Epithelial cell of proximal tubule (primary cell): ENCODE measurements at regions not wholly inside any gene's neighbourhood (a gene's known extent, or its start where the extent isn't known, plus 50 kb on each side); places are given as distances from the start of the nearest gene placed in this dataset.
"Not testable (repeated sequence)": the region's sequence is repeated elsewhere in the genome, so short reads cannot be mapped to it uniquely, and the experiment has no call there.

ENCODE experiments used
- DNase-seq: peaks from one replicate; pipeline ENCODE4 v3.0.0-alpha.2; 2011; ENCODE audit warnings: low read depth
- H3K4me3 ChIP-seq: 2 replicates; pipeline ENCODE4 v1.5.1; 2011; ENCODE audit warnings: low read depth, mild to moderate bottlenecking, low read length
- TF ChIP-seq, protein P1 (sequence below): conservative IDR thresholded peaks from 2 replicates; pipeline ENCODE4 v1.5.1; 2012; ENCODE audit warnings: low read depth, mild to moderate bottlenecking, low read length

DNA sequence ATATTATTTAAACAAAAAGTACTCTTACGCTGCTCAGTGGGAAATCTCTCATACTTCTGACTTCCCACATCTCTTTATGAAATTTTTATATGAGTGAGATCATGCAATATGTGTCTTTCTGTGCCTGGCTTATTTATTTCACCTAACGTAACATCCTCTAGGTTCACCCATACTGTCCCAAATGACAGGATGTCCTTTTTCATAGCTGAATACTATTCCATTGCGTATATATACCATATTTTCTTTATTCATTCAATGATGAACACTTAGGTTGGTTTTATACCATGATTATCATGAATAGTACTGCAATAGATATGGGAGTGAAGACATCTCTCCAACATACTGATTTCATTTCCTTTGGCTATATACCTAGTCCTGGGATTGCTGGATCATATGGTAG lies 57.8 kb upstream of the TPP2 start:
- DNase-seq: no peak
- no peak overlapping the region for H3K4me3 ChIP-seq
- TF ChIP-seq, protein P1, sequence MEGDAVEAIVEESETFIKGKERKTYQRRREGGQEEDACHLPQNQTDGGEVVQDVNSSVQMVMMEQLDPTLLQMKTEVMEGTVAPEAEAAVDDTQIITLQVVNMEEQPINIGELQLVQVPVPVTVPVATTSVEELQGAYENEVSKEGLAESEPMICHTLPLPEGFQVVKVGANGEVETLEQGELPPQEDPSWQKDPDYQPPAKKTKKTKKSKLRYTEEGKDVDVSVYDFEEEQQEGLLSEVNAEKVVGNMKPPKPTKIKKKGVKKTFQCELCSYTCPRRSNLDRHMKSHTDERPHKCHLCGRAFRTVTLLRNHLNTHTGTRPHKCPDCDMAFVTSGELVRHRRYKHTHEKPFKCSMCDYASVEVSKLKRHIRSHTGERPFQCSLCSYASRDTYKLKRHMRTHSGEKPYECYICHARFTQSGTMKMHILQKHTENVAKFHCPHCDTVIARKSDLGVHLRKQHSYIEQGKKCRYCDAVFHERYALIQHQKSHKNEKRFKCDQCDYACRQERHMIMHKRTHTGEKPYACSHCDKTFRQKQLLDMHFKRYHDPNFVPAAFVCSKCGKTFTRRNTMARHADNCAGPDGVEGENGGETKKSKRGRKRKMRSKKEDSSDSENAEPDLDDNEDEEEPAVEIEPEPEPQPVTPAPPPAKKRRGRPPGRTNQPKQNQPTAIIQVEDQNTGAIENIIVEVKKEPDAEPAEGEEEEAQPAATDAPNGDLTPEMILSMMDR: no peak

DNA sequence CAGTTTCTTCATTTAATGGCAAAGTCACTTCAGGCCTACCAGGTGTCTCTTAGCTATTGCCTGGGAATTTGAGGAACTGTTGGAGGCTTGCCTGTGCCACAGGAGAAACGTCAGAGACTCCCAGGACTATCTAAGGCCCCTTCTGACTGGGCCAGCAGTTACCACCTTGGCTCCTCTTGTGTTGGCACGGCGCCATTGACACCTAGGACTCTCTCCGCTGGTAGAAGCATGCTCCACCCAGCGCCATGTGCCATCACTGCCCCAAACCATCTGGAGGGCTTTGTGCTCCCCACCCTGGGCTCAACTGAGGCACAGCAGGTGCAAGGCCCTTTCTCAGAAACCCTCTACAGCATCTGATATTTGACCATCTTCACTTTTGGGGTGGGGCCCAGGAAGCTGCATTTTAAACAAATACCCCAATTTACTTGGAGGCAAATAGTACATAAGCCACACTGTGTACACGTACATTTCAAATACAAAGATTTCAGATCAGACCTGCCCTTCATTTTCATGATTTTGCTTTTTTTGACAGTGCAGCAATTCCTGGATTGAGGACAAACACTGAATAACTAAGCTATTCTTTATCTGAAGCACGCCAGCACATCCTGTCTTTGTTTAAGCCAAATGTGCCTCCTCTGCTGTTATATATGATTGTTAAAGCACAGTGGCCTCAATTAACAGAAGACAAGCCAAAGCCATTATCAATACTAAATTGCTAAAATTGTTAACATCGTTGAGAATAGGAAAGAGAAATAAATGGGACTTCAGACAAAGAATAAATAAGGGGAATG lies 59.9 kb upstream of the TPP2 start:
- no peak overlapping the region for H3K4me3 ChIP-seq
- TF ChIP-seq, protein P1: no peak
- no peak for DNase-seq

DNA sequence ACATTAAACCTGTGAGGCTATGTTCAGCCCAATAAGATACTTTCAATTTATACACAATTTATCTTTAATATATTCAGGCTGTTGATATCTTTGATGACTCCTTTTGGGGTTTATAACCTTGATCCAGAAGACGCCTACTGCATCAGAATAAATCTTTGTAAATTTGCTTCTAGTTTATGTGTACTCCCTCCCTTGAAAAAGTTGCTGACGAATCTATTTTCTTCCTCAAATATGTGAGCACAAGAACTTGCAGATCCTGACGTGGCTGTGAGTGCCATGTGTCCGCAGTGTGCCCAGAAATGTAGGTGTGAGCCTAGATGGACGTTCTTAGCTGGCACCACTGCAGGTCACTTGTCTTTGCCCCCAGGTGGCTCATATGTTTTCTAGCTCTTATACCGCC lies 60.6 kb upstream of the TPP2 start:
- TF ChIP-seq, protein P1: no peak
- H3K4me3 ChIP-seq: no peak overlapping the region
- DNase-seq: no peak

DNA sequence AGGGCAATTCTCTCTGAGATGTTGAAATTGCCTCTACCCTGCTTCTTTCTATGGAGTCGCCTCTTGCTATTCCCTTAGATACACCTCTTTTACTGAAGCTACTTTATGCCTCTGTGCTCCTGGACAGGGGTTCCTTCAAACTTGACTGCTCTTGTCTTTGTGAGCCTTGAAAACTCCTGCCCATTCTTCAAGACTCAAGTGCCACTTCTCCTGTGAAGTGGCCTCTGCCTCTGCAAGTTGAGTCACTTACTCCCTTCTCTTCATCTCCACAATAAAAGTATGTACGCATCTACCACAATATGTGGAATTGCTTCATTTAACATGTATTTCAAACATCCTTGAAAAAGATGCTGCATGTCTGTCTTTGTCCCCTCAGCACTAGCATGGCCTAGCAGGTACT lies 66.0 kb upstream of the TPP2 start:
- TF ChIP-seq, protein P1: no peak
- no peak overlapping the region for H3K4me3 ChIP-seq
- DNase-seq: no peak

GRCh38 chr13:102522251-102522650 lies 74.5 kb upstream of the TPP2 start:
- DNase-seq, H3K4me3 ChIP-seq: not testable (repeated sequence)

DNA sequence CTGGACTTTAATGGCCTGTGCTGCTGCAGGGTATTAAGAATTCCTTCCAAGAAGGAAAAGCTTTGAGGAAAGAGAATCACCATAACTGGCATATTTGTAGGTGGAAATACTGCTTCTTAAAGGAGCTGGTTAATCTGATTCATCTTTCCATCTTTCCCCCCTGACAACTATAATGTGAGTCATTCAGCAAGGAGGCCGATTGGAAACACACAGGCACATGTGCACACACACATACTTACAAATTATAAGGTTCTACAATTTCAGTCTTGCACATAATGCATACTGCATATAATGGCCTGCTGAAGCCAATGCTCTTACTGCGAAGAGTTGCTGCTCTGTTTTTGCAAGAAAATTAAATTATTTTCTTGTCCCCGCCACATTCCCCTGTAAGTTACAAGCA lies 78.8 kb upstream of the TPP2 start:
- TF ChIP-seq, protein P1: no peak
- no peak overlapping the region for H3K4me3 ChIP-seq
- DNase-seq: no peak

GRCh38 chr13:102510072-102510471 lies 86.7 kb upstream of the TPP2 start:
- no peak overlapping the region for H3K4me3 ChIP-seq
- no peak for DNase-seq
- TF ChIP-seq, protein P1: no peak
